ENCODE measurements at regions not wholly inside any gene's neighbourhood (a gene's known extent, or its start where the extent isn't known, plus 50 kb on each side); places are given as distances from the start of the nearest gene placed in this dataset.

- H3K4me1 ChIP-seq (ENCODE audit: control insufficient read depth in 1 of 2, insufficient read depth in 2 of 2, low read length in 2 of 2), result no peaks in the 10 kb centered on the region
- no peak overlapping the region for H3K4me2 ChIP-seq (ENCODE audit: low read length)
- no TSS peak for BruUV-seq (replicated peaks)
- H3K4me3 ChIP-seq (replicated peaks in 1 of 2; ENCODE audit: low read depth in 1 of 2, low read length in 2 of 2), result no peak overlapping the region
- no peak overlapping the region for H3K9ac ChIP-seq (ENCODE audit: low read length)
- intact Hi-C loops (cut with micrococcal nuclease), result no loop called here
- H3K79me2 ChIP-seq (ENCODE audit: insufficient read depth, low read length), result no peaks in the 10 kb centered on the region
- H4K20me1 ChIP-seq (ENCODE audit: insufficient read depth), result no peaks in the 10 kb centered on the region
- ChIA-PET RAD21 (ENCODE audit: low non-redundant PET in 1 of 2, low total read pairs in 2 of 2, uncharacterized antibody in 2 of 2, unreplicated experiment in 2 of 2) (no interaction called here), CTCF (no interaction called here), POLR2A (no interaction called here)
- H3K9me2 ChIP-seq (ENCODE audit: insufficient read depth), result no peaks in the 10 kb centered on the region
- no peaks in the 10 kb centered on the region for H3K36me3 ChIP-seq (ENCODE audit: control insufficient read depth in 1 of 2, insufficient read depth in 2 of 2, low read length in 2 of 2)
- ATAC-seq (no peak), DNase-seq (ENCODE audit: low read depth, low spot score) (no peak)
- TF ChIP-seq ZNF274 (IDR thresholded peaks at IDR 0.05; ENCODE audit: low read depth, low read length) (no peak), ELF1 (IDR thresholded peaks at IDR 0.05; ENCODE audit: borderline replicate concordance, low read depth) (no peak), MAX (IDR thresholded peaks at IDR 0.05) (no peak), YY1 (IDR thresholded peaks at IDR 0.05; ENCODE audit: extremely low read depth, insufficient replicate concordance, low read depth, low read length) (no peak), TCF7L2 (IDR thresholded peaks at IDR 0.05; ENCODE audit: borderline replicate concordance, extremely low read depth, insufficient read depth, insufficient read length) (no peak), ATF3 (IDR thresholded peaks at IDR 0.05) (no peak), EGR1 (IDR thresholded peaks at IDR 0.05; ENCODE audit: low read depth) (no peak), POLR2A (IDR thresholded peaks at IDR 0.05; ENCODE audit: borderline replicate concordance, extremely low read depth, insufficient read depth, insufficient read length) (no peak), CTCF (IDR thresholded peaks at IDR 0.05 in 2 of 3, conservative IDR thresholded peaks at IDR 0.05 in 1 of 3; ENCODE audit: borderline replicate concordance in 1 of 3, insufficient read depth in 1 of 3, low read depth in 2 of 3, low read length in 2 of 3) (no peak), SRF (IDR thresholded peaks at IDR 0.05; ENCODE audit: low read depth) (no peak), CEBPB (IDR thresholded peaks at IDR 0.05; ENCODE audit: low read depth) (no peak), SP1 (IDR thresholded peaks at IDR 0.05; ENCODE audit: low read depth) (no peak)
- no peak overlapping the region for H2AFZ ChIP-seq (ENCODE audit: low read depth, low read length, poor library complexity, severe bottlenecking)
- no peak overlapping the region for H3K27ac ChIP-seq (ENCODE audit: low read depth, low read length)
- H3K9me3 ChIP-seq (ENCODE audit: control insufficient read depth in 1 of 2, insufficient read depth in 1 of 2, low read depth in 1 of 2, low read length in 2 of 2), result no peaks in the 10 kb centered on the region
- H3K27me3 ChIP-seq (ENCODE audit: insufficient read depth, low read length), result no peaks in the 10 kb centered on the region
Measured at GRCh38 chr5:152052470-152052869, 127.8 kb upstream of the GLRA1 start.

Measured in HCT116 (cell line).